Activated CD4-positive, alpha-beta T cell treated with anti-CD3 and anti-CD28 coated beads for 48 hours (primary cell): ENCODE measurements at regions not wholly inside any gene's neighbourhood (a gene's known extent, or its start where the extent isn't known, plus 50 kb on each side); places are given as distances from the start of the nearest gene placed in this dataset.
"Not testable (repeated sequence)": the region's sequence is repeated elsewhere in the genome, so short reads cannot be mapped to it uniquely, and the experiment has no call there.

Experiments used
- DNase-seq: peaks from one replicate; pipeline ENCODE4 v3.0.0-alpha.2; 2020

DNA sequence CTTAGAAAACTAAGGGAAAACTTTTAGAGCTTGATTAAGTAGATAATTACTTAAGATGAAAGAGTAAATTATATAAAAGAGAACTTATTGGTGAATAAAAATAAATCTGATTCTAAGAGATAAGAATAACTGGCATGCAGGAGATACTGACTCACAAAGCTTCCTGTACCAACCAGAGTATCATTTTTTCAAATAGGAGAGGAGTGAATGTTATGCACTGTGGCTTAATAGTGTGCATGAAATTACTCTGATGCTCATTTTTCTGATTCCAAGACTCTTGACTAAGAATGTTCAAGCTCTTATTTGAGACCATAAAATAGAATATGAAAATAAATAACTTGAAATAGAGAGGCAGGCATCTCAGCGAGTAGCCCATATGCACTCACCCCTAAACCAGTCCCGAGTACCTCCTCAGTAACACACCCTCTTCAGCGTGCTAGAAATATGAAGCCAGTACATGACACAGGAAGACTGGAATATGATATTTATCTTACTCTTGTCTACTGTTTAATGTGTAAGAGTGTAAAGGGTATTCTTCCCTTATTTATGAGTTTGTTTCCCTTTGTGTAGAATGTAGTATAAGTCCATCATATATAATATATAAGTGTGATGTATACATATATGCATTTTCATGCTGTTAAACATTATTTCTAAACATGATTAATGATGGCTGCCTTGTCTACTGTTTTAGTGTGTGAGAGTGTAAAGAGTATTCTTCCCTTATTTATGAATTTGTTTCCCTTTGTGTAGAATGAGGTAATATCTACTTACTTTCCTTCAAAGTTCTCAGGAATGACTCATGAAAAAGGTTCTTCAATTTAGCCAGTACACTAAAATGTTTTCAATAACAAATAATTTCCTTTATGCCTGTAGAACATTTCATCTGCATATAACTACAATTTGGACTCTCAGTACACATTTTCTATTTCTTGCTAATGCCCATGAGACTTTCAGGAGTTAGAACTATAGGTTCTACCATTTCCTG lies 99.2 kb upstream of the PALMD start:
- no peak for DNase-seq

DNA sequence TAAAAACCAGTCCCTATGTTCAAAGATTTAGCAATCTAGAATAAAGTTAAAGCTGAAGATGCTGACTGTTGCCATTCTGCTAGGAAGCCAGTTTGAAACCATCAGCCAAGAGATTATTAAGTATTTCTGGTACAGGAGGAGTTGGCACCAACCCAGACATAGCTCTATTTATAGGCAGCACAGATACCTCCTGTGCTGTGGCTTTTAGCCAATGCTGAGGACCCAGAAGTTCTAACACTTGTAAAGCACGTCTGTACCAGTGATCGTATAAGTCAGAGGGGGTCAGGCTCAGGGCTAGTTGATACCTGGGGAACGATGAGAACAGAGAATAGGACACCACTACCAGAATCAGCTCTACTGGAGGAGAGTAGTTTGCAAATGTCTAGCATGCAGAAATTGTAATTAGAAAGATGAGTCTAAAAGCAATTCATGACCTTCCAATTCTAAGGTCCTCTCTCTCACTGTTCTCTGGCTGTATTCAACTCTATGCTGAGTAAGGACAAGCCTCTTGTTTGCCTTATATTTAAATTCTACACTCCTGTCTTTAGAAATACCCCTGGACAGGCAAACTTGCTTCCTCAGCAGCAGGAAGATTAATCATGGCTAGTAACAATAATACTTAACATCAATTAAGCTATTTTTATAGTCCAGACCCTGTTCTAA lies 96.8 kb upstream of the PALMD start:
- DNase-seq: no peak

GRCh38 chr1:99550198-99550597 lies 95.7 kb upstream of the PALMD start:
- no peak for DNase-seq

DNA sequence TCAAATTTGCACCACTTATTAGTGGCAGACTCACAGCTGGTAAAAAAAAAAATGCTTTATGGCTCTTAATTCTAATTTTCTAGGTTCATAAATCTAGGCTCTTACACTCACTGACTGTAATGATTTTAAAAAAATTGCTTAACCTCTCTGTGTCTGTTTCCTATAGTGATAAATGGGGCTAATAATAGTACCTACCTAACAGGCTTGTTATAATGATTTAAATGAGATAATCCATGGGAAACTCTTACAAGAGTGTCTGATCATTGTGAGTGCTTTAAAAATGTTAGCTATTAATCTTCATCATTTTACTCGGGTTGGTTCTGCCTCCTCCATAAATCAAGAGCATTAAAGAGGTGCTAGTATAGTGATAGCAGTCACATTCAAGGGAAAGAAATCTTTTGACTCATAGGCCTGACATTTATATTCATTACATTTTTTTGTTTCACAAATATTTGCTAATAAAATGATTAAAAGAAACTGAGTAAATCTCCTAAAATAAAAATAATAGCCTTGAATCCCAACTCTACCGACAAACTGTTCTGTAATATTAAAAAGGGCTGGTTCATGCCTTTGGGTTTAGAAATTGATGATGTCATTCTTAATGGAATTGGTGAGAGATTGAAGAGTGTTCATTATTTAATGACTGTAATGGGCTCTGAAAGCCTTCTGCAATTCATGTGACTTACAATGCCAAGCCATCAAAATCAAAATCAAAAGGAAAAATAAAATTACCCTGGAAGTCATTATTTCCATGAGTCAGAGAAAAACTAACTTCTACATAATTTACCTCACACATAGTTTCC lies 93.9 kb upstream of the PALMD start:
- DNase-seq: no peak

DNA sequence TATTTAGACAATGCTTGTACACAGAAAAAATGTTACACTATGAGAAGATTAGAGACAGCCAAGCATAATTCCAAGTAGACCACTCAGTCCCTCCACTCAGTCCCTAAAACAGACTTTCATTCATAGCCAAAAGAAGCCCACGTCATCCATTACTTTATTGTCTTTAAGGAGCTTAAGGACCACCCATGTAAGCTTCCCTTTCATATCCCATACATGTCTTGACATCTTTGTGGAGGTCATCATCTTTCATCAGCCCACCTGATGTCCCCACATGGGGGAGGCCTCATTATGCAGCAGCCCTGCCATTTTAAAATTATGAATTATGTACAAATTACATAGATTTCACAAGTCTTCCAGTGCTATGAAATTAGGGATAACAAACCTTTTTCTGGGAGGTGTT lies 92.6 kb upstream of the PALMD start:
- no peak for DNase-seq

- not testable (repeated sequence) for DNase-seq
Observed at GRCh38 chr1:99553819-99554218, 92.1 kb upstream of the PALMD start.

DNA sequence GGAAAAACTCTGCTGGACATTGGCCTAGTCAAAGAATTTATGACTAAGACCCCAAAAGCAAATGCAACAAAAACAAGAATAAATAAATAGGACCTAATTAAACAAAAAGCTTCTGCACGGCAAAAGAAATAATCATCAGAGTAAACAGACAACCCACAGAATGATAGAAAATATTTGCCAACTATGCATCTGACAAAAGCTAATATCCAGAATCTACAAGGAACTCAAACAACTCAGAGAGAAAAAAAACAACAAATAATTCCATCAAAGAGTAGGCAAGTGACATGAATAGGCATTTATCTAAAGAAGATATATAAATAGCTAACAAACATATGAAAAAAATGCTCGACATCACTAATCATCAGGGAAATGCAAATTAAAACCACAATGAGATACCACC lies 91.2 kb upstream of the PALMD start:
- DNase-seq: no peak

GRCh38 chr1:99557546-99558202 lies 88.2 kb upstream of the PALMD start:
- DNase-seq: no peak

GRCh38 chr1:99559166-99559565 lies 86.7 kb upstream of the PALMD start:
- DNase-seq: no peak

DNA sequence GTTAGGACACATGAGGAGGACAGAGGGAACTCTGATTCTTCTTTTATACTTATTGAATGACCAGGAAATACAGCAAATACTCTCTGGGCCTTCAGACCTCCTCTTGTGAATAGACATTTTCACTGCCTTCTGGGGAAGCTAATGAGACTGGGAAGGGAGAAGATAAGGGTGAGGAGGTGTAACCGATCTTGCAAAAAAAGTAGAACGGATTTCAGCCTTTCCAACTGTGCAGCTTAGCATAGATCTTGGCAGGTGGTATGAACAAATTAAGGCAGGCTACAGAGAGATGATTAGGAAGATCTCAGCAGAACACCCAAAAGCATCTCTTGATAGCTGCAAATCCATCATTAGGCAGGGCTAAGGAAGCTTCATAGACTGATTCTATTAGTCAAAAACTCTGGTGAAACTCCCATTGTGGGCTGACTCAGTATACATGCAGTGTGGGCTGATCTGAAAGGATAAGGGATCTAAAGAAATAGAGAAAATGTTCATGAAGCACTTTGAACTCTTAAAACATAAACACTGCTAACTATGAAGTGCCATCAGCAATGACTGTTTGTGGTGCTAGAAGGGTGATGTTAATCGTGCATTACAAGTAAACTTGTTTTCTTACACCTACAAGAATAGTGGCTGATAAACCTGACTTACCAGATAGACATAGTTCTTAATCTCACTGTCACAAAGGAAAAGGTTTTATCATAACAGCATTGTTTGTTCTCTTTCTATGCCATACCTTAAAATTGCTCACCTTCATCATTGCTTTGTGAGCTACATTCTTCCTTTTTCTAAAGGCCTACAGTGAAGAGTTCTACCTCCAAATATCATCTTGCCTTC lies 85.5 kb upstream of the PALMD start:
- no peak for DNase-seq

DNA sequence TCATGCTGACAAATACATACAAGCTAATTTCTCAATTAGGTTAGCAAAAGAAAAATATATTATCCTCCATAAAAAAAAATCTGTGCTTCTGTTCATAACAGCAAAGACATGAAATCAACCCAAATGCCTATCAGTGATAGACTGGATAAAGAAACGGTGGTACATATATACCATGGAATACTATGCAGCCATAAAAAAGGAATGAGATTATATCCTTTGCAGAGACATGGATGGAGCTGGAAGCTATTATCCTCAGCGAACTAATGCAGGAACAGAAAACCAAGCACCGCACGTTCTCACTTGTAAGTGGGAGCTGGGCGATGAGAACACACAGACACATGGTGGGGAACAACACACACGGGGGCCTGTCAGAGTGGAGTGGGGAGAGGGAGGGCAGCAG lies 84.0 kb upstream of the PALMD start:
- no peak for DNase-seq

DNA sequence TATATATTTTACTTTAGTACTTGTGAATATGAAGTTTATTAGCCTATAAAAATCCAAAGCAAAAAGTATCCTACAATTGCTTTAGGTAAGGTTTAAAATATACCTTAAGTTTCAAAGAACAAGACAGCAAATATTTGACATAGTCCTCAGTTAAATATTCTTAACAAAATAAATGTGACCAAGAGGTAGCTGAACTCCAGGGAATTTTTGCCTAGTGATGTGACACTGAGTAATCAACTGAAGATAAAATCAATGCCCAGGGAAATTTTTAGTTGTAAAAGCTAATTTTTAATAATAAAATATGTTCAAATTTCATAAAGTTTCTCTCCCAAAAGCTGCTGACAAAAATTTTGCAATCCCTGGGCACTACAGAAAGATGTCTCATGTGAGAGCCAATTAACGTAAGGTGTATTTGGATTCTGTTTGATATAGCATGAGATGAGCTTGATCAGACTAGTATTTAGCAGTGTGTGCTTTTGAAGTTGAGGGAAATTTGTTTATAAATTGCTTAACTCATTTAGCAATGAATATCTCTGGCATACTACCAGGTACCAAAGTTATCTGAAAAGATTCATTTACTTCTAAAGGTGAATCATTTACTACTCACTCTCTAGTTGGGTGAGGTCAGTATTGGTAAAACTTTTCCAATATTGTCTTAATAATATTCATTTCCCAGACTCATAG lies 80.2 kb upstream of the PALMD start:
- DNase-seq: no peak

DNA sequence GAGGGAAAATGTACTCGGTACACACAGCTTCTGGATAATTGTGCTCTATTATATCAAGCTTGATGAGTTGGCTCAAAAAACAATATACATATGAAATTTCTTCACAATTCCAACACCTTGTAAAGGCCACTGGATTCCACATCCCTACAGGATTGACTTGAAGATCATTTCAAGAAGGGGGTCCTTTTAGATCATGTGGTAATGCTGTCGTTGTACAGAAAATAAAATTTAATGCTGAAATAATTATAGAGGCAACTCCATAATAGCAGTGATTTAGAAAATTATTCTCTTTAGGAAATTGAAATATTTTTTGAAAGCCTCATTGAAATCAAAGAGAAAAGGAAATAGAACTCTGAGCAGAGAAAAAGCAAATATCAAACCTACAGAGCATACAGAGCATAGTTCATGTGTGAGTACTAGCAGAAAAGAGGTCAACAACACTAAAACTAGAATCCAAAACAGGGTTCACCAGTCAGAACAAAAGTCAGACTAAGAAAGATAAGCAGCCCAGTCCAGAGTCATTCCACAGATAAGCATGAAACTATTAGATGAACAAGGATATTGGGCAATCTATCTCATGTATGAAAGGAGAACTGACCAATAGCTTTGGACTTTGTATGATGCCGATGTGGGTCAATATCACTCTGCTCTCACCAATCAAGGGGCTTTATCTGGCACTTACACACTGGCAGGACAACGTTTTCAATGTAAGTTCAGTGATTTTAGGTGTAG lies 79.5 kb upstream of the PALMD start:
- no peak for DNase-seq

DNA sequence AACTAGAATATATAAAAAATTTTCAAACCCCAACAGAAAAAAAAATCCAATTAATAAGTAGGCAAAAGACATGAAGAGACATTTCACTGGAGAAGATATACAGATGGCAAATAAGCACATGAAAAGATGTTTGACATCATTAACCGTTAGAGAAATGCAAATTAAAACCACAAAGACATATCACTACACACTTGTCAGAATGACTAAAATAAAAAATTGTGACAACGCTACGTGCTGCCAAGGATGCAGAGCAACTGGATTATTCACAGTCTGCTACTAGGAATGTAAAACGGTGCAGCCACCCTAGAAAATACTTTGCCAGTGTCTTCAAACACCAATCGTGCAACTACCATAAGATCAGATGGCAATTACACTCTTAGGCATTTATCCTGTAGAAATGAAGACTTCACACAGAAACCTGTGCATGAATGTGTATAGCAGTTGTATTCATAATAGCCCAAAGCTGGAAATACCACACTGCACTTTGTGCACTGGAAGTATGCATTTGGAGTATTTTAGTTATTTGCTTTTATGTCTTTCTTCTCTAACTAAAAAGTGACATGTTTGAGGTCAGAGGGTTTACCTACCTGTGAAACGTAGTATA lies 75.3 kb upstream of the PALMD start:
- no peak for DNase-seq

GRCh38 chr1:99571092-99571734 lies 74.7 kb upstream of the PALMD start:
- no peak for DNase-seq

DNA sequence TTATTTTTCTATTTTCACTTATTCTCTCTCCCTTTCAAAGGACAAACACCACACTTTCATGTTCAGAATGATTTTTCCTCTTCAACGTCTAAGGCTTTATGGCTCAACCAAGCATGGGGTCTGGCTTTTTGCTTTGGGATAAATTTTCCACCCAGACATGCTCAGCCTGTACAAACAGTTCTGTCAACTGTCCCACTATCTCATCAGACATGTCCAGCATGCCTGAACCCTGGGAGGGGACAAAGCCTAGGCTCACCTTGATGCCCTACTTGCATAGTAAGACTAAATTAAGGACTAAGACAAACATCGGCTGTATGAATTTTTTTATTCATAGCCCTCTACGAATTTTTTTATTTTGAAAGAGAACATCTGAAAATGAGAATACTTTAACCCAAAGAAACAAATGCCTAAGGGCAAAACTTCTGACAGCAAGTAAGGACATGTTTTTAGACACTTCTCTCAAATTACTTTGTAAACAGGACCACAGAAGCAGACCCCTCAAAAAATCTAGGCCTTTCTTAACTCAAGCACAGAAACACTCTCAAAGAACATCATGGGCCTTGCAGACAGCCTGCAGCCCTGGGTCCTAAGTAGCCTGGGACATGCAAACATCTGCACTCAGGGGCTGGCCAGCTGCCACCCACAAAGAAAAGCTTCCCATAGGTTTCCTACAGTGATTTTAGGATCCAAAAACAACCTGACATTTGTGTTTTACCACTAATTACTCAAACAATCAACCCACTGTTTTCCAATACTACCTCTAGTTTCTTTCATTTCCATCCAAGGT lies 72.3 kb upstream of the PALMD start:
- no peak for DNase-seq

DNA sequence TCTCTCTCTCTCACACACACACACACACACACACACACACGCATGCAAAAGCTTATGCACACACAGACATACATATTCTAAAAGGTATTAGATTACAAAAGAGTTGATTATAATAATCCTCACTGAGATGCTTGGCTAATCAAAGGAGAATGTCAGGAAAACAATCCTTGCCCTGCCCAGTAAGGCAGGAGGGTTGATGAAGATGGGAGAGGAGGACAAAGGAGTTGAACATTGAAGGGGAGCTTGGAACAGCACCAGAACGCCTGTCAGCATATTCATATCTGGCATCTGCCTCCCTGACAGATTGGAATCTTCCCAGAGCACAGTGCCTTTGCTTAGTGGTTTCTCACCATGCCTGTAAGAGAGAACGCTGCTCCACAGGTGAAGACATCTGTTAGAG lies 68.6 kb upstream of the PALMD start:
- no peak for DNase-seq

GRCh38 chr1:99579691-99580172 lies 66.2 kb upstream of the PALMD start:
- no peak for DNase-seq

DNA sequence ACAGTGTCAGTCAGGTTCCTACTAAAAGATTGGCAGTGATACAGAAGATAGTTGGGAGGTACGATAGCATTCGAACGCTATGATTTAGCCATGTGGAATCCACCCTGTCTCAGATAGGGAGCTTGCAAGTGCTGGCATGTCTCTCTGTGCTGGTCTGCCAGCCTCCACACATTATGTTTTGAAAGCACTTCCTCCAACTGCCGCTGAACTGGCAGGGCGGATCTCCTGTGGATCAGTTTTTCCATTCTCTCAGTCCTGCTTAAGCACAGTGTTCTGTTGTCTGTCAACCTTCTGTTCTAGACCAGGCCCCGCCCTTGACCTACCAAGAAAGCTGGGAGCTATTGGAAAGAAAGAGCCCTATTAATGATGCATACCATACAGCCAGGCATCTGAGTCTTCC lies 65.5 kb upstream of the PALMD start:
- DNase-seq: no peak
